ENCODE measurements at regions not wholly inside any gene's neighbourhood (a gene's known extent, or its start where the extent isn't known, plus 50 kb on each side); places are given as distances from the start of the nearest gene placed in this dataset.
"Not testable (repeated sequence)": the region's sequence is repeated elsewhere in the genome, so short reads cannot be mapped to it uniquely, and the experiment has no call there.

- no peaks in the 10 kb centered on the region for H3K4me1 Mint-ChIP-seq (ENCODE audit: low read depth)
- no peak overlapping the region for H3K27ac Mint-ChIP-seq
- H3K36me3 Mint-ChIP-seq (ENCODE audit: low read depth), result no peaks in the 10 kb centered on the region
- H3K9me3 Mint-ChIP-seq, result peaks cover 58% of the 10 kb centered on the region
- no peak overlapping the region for H3K4me3 Mint-ChIP-seq
- no peak for TF ChIP-seq CTCF (IDR thresholded peaks at IDR 0.05)
- no peaks in the 10 kb centered on the region for H3K27me3 Mint-ChIP-seq (ENCODE audit: insufficient read depth)
- DNase-seq, result no peak
Observed at GRCh38 chr17:54662978-54663876, 237.4 kb upstream of the TOM1L1 start.

- no peaks in the 10 kb centered on the region for H3K36me3 Mint-ChIP-seq (ENCODE audit: low read depth)
- no peak for TF ChIP-seq CTCF (IDR thresholded peaks at IDR 0.05)
- H3K27me3 Mint-ChIP-seq (ENCODE audit: insufficient read depth), result peaks cover 2% of the 10 kb centered on the region; the same call in 1 of the 2 replicates
- DNase-seq, result no peak
- no peaks in the 10 kb centered on the region for H3K4me1 Mint-ChIP-seq (ENCODE audit: low read depth)
- peaks cover 66% of the 10 kb centered on the region for H3K9me3 Mint-ChIP-seq
- H3K27ac Mint-ChIP-seq, result no peak overlapping the region
- no peak overlapping the region for H3K4me3 Mint-ChIP-seq
Observed at GRCh38 chr17:54666559-54666958, 234.1 kb upstream of the TOM1L1 start.

GRCh38 chr17:54678158-54678557, 222.5 kb upstream of the TOM1L1 start:
- Mint-ChIP-seq H3K4me3 (no peak overlapping the region), H3K27ac (no peak overlapping the region), H3K36me3 (ENCODE audit: low read depth) (no peaks in the 10 kb centered on the region), H3K9me3 (peaks cover 64% of the 10 kb centered on the region), H3K27me3 (ENCODE audit: insufficient read depth) (no peaks in the 10 kb centered on the region), H3K4me1 (ENCODE audit: low read depth) (no peaks in the 10 kb centered on the region)
- TF ChIP-seq CTCF (IDR thresholded peaks at IDR 0.05), result no peak
- DNase-seq, result no peak

GRCh38 chr17:54680410-54680809, 220.2 kb upstream of the TOM1L1 start:
- Mint-ChIP-seq H3K9me3 (peaks cover 69% of the 10 kb centered on the region), H3K4me1 (ENCODE audit: low read depth) (no peaks in the 10 kb centered on the region), H3K4me3 (no peak overlapping the region), H3K27me3 (ENCODE audit: insufficient read depth) (no peaks in the 10 kb centered on the region), H3K27ac (no peak overlapping the region), H3K36me3 (ENCODE audit: low read depth) (no peaks in the 10 kb centered on the region)
- TF ChIP-seq CTCF (IDR thresholded peaks at IDR 0.05), result no peak
- no peak for DNase-seq

- H3K36me3 Mint-ChIP-seq (ENCODE audit: low read depth), result no peaks in the 10 kb centered on the region
- no peak overlapping the region for H3K27ac Mint-ChIP-seq
- peaks cover 11% of the 10 kb centered on the region for H3K9me3 Mint-ChIP-seq
- no peak overlapping the region for H3K4me3 Mint-ChIP-seq
- DNase-seq, result no peak
- no peaks in the 10 kb centered on the region for H3K4me1 Mint-ChIP-seq (ENCODE audit: low read depth)
- H3K27me3 Mint-ChIP-seq (ENCODE audit: insufficient read depth), result no peaks in the 10 kb centered on the region
- no peak for TF ChIP-seq CTCF (IDR thresholded peaks at IDR 0.05)
Observed at GRCh38 chr17:54694287-54694887, 206.3 kb upstream of the TOM1L1 start.

- not testable (repeated sequence) for H3K4me1 Mint-ChIP-seq (ENCODE audit: low read depth); H3K4me3 Mint-ChIP-seq; H3K36me3 Mint-ChIP-seq (ENCODE audit: low read depth); DNase-seq; H3K27ac Mint-ChIP-seq; H3K27me3 Mint-ChIP-seq (ENCODE audit: insufficient read depth)
- peaks cover 29% of the 10 kb centered on the region for H3K9me3 Mint-ChIP-seq
Observed at GRCh38 chr17:54712798-54713197, 187.9 kb upstream of the TOM1L1 start.
